ENCODE measurements at regions not wholly inside any gene's neighbourhood (a gene's known extent, or its start where the extent isn't known, plus 50 kb on each side); places are given as distances from the start of the nearest gene placed in this dataset. TPM values are rescaled to one million over a fixed set of nuclear protein-coding genes. Genes with fewer than 3 reads are reported as not detected.

DNA sequence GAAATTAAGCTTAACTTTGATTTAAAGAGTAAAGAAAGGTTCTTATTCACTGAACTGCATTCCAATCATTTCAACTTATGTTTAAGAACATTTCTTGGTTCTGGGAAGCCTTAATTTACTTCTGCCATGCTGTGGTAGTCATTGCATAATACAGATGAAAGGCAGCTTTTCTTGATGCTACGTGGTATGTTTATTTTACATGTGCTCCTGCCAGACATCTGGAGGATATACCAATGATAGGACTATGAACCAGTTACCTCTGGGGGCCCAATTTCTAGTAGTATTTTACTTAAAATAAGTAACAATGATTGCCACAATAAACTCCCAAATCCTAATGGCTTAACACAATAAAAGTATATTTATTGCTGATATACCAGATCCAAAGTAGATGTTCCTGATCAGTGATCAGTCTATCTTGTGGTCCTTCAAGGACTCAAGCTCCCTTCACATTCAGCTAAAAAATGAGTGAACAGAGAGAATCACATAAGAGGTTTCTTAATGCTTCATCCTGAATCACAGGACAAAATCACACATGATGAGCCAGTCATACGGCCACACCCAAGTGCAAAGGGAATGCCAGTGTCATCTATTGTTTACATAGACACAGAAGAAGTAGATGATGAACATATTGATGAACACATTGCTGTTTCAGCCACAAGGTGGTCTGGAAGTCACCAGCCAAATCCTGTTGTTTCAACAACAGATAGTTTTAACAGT, 56.5 kb upstream of the CCN2 start:
- Histone ChIP-seq H3K27ac (no peak overlapping the region), H3K4me1 (replicated peaks) (no peaks in the 10 kb centered on the region), H3K36me3 (no peaks in the 10 kb centered on the region), H3K27me3 (replicated peaks; ENCODE audit: insufficient read depth) (no peaks in the 10 kb centered on the region), H3K4me3 (no peak overlapping the region), H3K9me3 (no peaks in the 10 kb centered on the region)
- WGBS, result 58% methylated on average over 2 of the region's 2 CpGs
- no peak for TF ChIP-seq POLR2A (IDR thresholded peaks at IDR 0.05)
- TF ChIP-seq, protein P1, sequence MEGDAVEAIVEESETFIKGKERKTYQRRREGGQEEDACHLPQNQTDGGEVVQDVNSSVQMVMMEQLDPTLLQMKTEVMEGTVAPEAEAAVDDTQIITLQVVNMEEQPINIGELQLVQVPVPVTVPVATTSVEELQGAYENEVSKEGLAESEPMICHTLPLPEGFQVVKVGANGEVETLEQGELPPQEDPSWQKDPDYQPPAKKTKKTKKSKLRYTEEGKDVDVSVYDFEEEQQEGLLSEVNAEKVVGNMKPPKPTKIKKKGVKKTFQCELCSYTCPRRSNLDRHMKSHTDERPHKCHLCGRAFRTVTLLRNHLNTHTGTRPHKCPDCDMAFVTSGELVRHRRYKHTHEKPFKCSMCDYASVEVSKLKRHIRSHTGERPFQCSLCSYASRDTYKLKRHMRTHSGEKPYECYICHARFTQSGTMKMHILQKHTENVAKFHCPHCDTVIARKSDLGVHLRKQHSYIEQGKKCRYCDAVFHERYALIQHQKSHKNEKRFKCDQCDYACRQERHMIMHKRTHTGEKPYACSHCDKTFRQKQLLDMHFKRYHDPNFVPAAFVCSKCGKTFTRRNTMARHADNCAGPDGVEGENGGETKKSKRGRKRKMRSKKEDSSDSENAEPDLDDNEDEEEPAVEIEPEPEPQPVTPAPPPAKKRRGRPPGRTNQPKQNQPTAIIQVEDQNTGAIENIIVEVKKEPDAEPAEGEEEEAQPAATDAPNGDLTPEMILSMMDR (IDR thresholded peaks at IDR 0.05), result no peak
- TF ChIP-seq POLR2AphosphoS5 (IDR thresholded peaks at IDR 0.05), result no peak
- no peak for DNase-seq (ENCODE audit: low spot score)
- intact Hi-C loops (cut with DNase I), result no loop called here

DNA sequence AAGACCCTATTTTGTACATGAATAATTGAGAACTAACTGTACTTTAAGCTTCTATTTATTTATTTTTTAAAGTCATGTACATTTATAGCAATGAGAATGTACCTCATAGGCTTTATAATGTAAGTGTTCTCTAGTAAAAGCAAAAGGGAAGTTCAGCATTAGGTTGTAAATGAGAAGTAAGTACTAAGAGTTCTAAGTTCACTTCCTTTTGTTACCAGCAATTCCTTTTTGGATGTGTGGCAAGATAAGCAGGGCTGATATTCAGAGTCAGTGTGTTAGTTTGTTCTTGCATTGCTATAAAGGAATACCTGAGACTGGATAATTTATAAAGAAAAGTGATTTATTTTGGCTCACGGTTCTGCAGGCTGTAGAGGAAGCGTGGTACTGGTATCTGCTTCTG, 54.0 kb upstream of the CCN2 start:
- 38% methylated on average over 2 of the region's 2 CpGs for WGBS
- TF ChIP-seq POLR2AphosphoS5 (IDR thresholded peaks at IDR 0.05), result peak; percentile 14
- TF ChIP-seq POLR2A (IDR thresholded peaks at IDR 0.05), result no peak
- H3K4me3 ChIP-seq, result no peak overlapping the region
- no peaks in the 10 kb centered on the region for H3K27me3 ChIP-seq (replicated peaks; ENCODE audit: insufficient read depth)
- intact Hi-C loops (cut with DNase I), result no loop called here
- peak overlapping the region in 1 of 2 donors; percentile 41 for H3K27ac ChIP-seq
- no peaks in the 10 kb centered on the region for H3K36me3 ChIP-seq
- no peaks in the 10 kb centered on the region for H3K4me1 ChIP-seq (replicated peaks)
- H3K9me3 ChIP-seq, result no peaks in the 10 kb centered on the region
- no peak for DNase-seq (ENCODE audit: low spot score)

DNA sequence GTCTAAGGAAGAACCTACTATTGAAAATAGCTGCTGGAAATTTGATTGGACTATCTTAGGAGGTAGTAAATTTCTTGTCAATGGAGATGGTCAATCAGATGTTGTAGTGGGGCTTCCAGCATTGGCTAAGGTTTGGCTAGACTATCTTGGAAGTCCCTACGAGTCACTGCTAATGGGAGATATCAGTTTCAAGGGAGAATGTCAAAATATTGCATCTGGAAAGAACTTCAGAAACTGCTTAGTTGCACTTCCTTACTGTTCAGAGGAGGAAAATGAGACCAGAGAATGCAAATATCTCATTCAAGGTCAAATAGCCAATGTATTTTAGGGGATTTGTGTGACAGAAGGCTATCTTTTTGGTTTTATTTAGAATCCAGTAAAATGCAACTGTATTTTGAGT, 53.5 kb upstream of the CCN2 start:
- 67% methylated on average over 1 of the region's 1 CpG for WGBS
- Histone ChIP-seq H3K27me3 (replicated peaks; ENCODE audit: insufficient read depth) (no peaks in the 10 kb centered on the region), H3K36me3 (no peaks in the 10 kb centered on the region), H3K27ac (no peak overlapping the region), H3K9me3 (no peaks in the 10 kb centered on the region), H3K4me3 (no peak overlapping the region), H3K4me1 (replicated peaks) (no peaks in the 10 kb centered on the region)
- TF ChIP-seq POLR2A (IDR thresholded peaks at IDR 0.05) (no peak), POLR2AphosphoS5 (IDR thresholded peaks at IDR 0.05) (no peak)
- TF ChIP-seq, protein P1 (IDR thresholded peaks at IDR 0.05), result no peak
- DNase-seq (ENCODE audit: low spot score), result no peak
- intact Hi-C loops (cut with DNase I), result no loop called here

DNA sequence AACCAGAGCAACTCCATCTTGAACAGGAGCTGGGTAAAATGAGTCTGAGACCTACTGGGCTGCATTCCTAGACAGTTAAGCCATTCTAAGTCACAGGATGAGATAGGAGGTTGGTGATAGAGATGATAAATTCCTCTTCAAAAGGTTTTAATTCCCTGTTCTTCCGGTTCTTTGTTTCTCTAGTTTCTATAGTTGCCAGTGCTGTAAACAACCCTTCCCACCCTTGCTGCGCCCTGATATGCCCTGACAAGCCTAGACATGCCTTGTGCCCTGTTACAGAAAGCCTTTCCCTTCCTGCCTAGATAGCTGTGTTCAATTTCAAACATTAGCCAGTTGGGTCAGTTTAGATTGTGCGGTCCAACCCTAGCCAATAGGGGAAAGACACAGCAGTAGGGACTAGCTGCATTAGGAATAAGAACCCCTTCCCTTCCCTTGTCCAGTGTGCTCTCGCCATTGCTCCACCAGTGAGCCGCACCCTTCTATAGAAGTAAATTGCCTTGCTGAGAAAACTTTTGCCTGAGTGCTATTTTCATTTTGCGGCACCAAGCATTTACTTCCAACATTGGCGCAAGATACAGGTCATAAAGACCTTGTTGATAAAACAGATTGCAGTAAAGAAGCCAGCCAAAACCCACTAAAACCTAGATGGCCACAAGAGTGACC, 52.5 kb upstream of the CCN2 start:
- H3K36me3 ChIP-seq, result no peaks in the 10 kb centered on the region
- intact Hi-C loops (cut with DNase I), result no loop called here
- no peaks in the 10 kb centered on the region for H3K4me1 ChIP-seq (replicated peaks)
- no peak for DNase-seq (ENCODE audit: low spot score)
- no peak overlapping the region for H3K4me3 ChIP-seq
- WGBS, result 85% methylated on average over 7 of the region's 7 CpGs
- no peaks in the 10 kb centered on the region for H3K27me3 ChIP-seq (replicated peaks; ENCODE audit: insufficient read depth)
- H3K27ac ChIP-seq, result no peak overlapping the region
- H3K9me3 ChIP-seq, result no peaks in the 10 kb centered on the region
- TF ChIP-seq, protein P1 (IDR thresholded peaks at IDR 0.05), result no peak
- TF ChIP-seq POLR2AphosphoS5 (IDR thresholded peaks at IDR 0.05) (no peak), POLR2A (IDR thresholded peaks at IDR 0.05) (no peak)

MicroRNAs encoded in the stretch of these regions (microRNA counts, 767-probe panel; counts per million panel counts)
- 0 to 431 counts per million in 2 donors for microRNA hsa-miR-548aj-3p

Small RNA genes lying in the stretch of these regions (microRNA-seq; reads per million reads assigned to microRNA genes)
- gene MIR548AJ1, result not detected

Small RNA genes lying in the stretch of these regions (small RNA-seq; reads per million reads assigned to genes)
- 0 reads per million in 2 donors for gene MIR548AJ1

Data from prostate gland (tissue), 2 donors.